Left ventricle myocardium inferior (tissue), 1 donor: ENCODE measurements at regions not wholly inside any gene's neighbourhood (a gene's known extent, or its start where the extent isn't known, plus 50 kb on each side); places are given as distances from the start of the nearest gene placed in this dataset.
"Not testable (repeated sequence)": the region's sequence is repeated elsewhere in the genome, so short reads cannot be mapped to it uniquely, and the experiment has no call there.

Experiments used
- DNase-seq: peaks from one replicate; pipeline ENCODE4 v3.0.0-alpha.2; 2020
- H3K27ac ChIP-seq: fragments of 200-600 bp; replicated peaks from 2 replicates; pipeline ENCODE4 v1.8.0; 2021
- H3K27me3 ChIP-seq: fragments of 200-600 bp; 2 replicates; pipeline ENCODE4 v1.8.0; 2021; ENCODE audit warnings: low read depth
- H3K36me3 ChIP-seq: fragments of 200-600 bp; 2 replicates; pipeline ENCODE4 v1.8.0; 2021
- H3K4me1 ChIP-seq: fragments of 200-600 bp; 2 replicates; pipeline ENCODE4 v1.8.0; 2021
- H3K4me3 ChIP-seq: fragments of 200-600 bp; 2 replicates; pipeline ENCODE4 v1.8.0; 2021; ENCODE audit warnings: mild to moderate bottlenecking, moderate library complexity
- H3K9me3 ChIP-seq: fragments of 200-600 bp; replicated peaks from 2 replicates; pipeline ENCODE4 v1.8.0; 2021
- intact Hi-C: fragments of 100-400 bp; cut with micrococcal nuclease; formaldehyde crosslinking; loops from one replicate; pipeline ENCODE4 v1.11.0; 2022
- TF ChIP-seq, protein P1 (sequence below): fragments of 200-600 bp; IDR thresholded peaks from 2 replicates; pipeline ENCODE4 v1.8.0; 2021; ENCODE audit warnings: antibody characterized with exemption, mild to moderate bottlenecking, borderline replicate concordance
- donor health status: DM: no; HTN: yes; CAD: no; lungs with severe emphysema.

GRCh38 chr1:38185913-38186312, 139.3 kb upstream of the POU3F1 start:
- H3K27me3 ChIP-seq, result peaks cover 92% of the 10 kb centered on the region
- no peak overlapping the region for H3K4me3 ChIP-seq
- H3K4me1 ChIP-seq, result no peaks in the 10 kb centered on the region
- no peaks in the 10 kb centered on the region for H3K36me3 ChIP-seq
- TF ChIP-seq, protein P1, sequence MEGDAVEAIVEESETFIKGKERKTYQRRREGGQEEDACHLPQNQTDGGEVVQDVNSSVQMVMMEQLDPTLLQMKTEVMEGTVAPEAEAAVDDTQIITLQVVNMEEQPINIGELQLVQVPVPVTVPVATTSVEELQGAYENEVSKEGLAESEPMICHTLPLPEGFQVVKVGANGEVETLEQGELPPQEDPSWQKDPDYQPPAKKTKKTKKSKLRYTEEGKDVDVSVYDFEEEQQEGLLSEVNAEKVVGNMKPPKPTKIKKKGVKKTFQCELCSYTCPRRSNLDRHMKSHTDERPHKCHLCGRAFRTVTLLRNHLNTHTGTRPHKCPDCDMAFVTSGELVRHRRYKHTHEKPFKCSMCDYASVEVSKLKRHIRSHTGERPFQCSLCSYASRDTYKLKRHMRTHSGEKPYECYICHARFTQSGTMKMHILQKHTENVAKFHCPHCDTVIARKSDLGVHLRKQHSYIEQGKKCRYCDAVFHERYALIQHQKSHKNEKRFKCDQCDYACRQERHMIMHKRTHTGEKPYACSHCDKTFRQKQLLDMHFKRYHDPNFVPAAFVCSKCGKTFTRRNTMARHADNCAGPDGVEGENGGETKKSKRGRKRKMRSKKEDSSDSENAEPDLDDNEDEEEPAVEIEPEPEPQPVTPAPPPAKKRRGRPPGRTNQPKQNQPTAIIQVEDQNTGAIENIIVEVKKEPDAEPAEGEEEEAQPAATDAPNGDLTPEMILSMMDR, result no peak
- H3K9me3 ChIP-seq, result peaks cover 7% of the 10 kb centered on the region
- intact Hi-C loops, result no loop called here
- H3K27ac ChIP-seq, result no peak overlapping the region
- no peak for DNase-seq

- H3K4me1 ChIP-seq, result no peaks in the 10 kb centered on the region
- TF ChIP-seq, protein P1, result no peak
- DNase-seq, result no peak
- H3K27me3 ChIP-seq, result peaks cover 91% of the 10 kb centered on the region
- H3K27ac ChIP-seq, result no peak overlapping the region
- no peaks in the 10 kb centered on the region for H3K9me3 ChIP-seq
- H3K4me3 ChIP-seq, result no peak overlapping the region
- intact Hi-C loops, result no loop called here
- H3K36me3 ChIP-seq, result no peaks in the 10 kb centered on the region
Measured at GRCh38 chr1:38183747-38184146, 137.2 kb upstream of the POU3F1 start.

- TF ChIP-seq, protein P1, result no peak
- H3K4me3 ChIP-seq, result no peak overlapping the region
- no peaks in the 10 kb centered on the region for H3K36me3 ChIP-seq
- no peak for DNase-seq
- no peaks in the 10 kb centered on the region for H3K4me1 ChIP-seq
- H3K27me3 ChIP-seq, result peaks cover 87% of the 10 kb centered on the region
- H3K27ac ChIP-seq, result no peak overlapping the region
- intact Hi-C loops, result no loop called here
- H3K9me3 ChIP-seq, result no peaks in the 10 kb centered on the region
Measured at GRCh38 chr1:38183096-38183495, 136.5 kb upstream of the POU3F1 start.

GRCh38 chr1:38180388-38180787, 133.8 kb upstream of the POU3F1 start:
- H3K4me3 ChIP-seq, intact Hi-C loops, H3K36me3 ChIP-seq: not testable (repeated sequence)

GRCh38 chr1:38179483-38179882, 132.9 kb upstream of the POU3F1 start:
- peak; percentile 66 for DNase-seq
- intact Hi-C loops, result no loop called here
- no peaks in the 10 kb centered on the region for H3K9me3 ChIP-seq
- peak overlapping the region; percentile 19 for H3K27ac ChIP-seq
- H3K4me3 ChIP-seq, result no peak overlapping the region
- TF ChIP-seq, protein P1, result no peak
- H3K27me3 ChIP-seq, result peaks cover 57% of the 10 kb centered on the region
- H3K4me1 ChIP-seq, result no peaks in the 10 kb centered on the region
- no peaks in the 10 kb centered on the region for H3K36me3 ChIP-seq

More at GRCh38 chr1:38180388-38180787, 133.8 kb upstream of the POU3F1 start:
- H3K27me3 ChIP-seq, result peaks cover 61% of the 10 kb centered on the region
- not testable (repeated sequence) for H3K9me3 ChIP-seq, H3K27ac ChIP-seq, H3K4me1 ChIP-seq, DNase-seq

DNA sequence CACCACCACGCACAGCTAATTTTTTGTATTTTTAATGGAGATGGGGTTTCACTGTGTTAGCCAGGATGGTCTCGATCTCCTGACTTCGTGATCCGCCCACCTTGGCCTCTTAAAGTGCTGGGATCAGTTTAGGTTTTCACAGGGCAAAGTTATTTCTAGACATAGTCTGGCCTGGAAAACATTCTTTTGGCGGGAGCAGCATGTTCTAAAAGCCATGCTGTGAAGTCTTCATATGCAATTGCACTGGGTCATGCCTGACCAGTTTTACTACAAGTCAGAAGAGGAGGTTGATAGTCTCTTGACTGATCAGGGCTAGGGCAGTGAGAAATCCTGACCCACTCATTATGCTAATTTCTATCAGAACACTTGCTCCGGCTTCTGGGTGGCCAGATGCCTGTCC, 131.6 kb upstream of the POU3F1 start:
- peaks cover 51% of the 10 kb centered on the region for H3K27me3 ChIP-seq
- no peak overlapping the region for H3K4me3 ChIP-seq
- intact Hi-C loops, result no loop called here
- no peaks in the 10 kb centered on the region for H3K4me1 ChIP-seq
- H3K36me3 ChIP-seq, result no peaks in the 10 kb centered on the region
- H3K27ac ChIP-seq, result no peak overlapping the region
- no peak for DNase-seq
- no peaks in the 10 kb centered on the region for H3K9me3 ChIP-seq
- TF ChIP-seq, protein P1, result no peak
